ENCODE measurements at regions not wholly inside any gene's neighbourhood (a gene's known extent, or its start where the extent isn't known, plus 50 kb on each side); places are given as distances from the start of the nearest gene placed in this dataset.

GRCh38 chr10:29877793-29878491, 181.4 kb downstream of the JCAD start:
- no peak overlapping the region for H2AFZ ChIP-seq (ENCODE audit: low read depth, low read length)
- H4K20me1 ChIP-seq (ENCODE audit: insufficient read depth, low read length), result no peaks in the 10 kb centered on the region
- no peaks in the 10 kb centered on the region for H3K9me3 ChIP-seq (ENCODE audit: insufficient read depth, low read length, severe bottlenecking)
- H3K36me3 ChIP-seq (ENCODE audit: insufficient read depth, low read length), result no peaks in the 10 kb centered on the region
- peaks cover 4% of the 10 kb centered on the region; the same call in 1 of the 2 replicates for H3K4me1 ChIP-seq (ENCODE audit: insufficient read depth, low read length)
- H3K79me2 ChIP-seq (ENCODE audit: insufficient read depth, low read length), result no peaks in the 10 kb centered on the region
- no peak overlapping the region for H3K27ac ChIP-seq (ENCODE audit: low read length)
- DNase-seq (no peak), ATAC-seq (ENCODE audit: insufficient read depth, low read depth) (no peak)
- no peak overlapping the region for H3K4me2 ChIP-seq (ENCODE audit: insufficient read depth, low read length)
- H3K4me3 ChIP-seq (ENCODE audit: low read depth in 1 of 2, low read length in 2 of 2), result no peak overlapping the region
- H3K9ac ChIP-seq (ENCODE audit: low read depth, low read length), result no peak overlapping the region
- H3K27me3 ChIP-seq (ENCODE audit: insufficient read depth, low read length, poor library complexity), result no peaks in the 10 kb centered on the region
- TF ChIP-seq EZH2 (IDR thresholded peaks at IDR 0.05; ENCODE audit: borderline replicate concordance, low read depth, low read length, severe bottlenecking), result no peak
- TF ChIP-seq CTCF (IDR thresholded peaks at IDR 0.05; ENCODE audit: borderline replicate concordance, extremely low read depth, low read length, poor library complexity, severe bottlenecking), result no peak

- Histone ChIP-seq H3K4me1 (ENCODE audit: insufficient read depth, low read length) (peaks cover 4% of the 10 kb centered on the region; the same call in 1 of the 2 replicates), H3K27ac (ENCODE audit: low read length) (no peak overlapping the region), H2AFZ (ENCODE audit: low read depth, low read length) (no peak overlapping the region), H4K20me1 (ENCODE audit: insufficient read depth, low read length) (no peaks in the 10 kb centered on the region), H3K4me3 (ENCODE audit: low read depth in 1 of 2, low read length in 2 of 2) (no peak overlapping the region), H3K9me3 (ENCODE audit: insufficient read depth, low read length, severe bottlenecking) (no peaks in the 10 kb centered on the region), H3K4me2 (ENCODE audit: insufficient read depth, low read length) (no peak overlapping the region), H3K79me2 (ENCODE audit: insufficient read depth, low read length) (no peaks in the 10 kb centered on the region), H3K9ac (ENCODE audit: low read depth, low read length) (no peak overlapping the region), H3K27me3 (ENCODE audit: insufficient read depth, low read length, poor library complexity) (no peaks in the 10 kb centered on the region), H3K36me3 (ENCODE audit: insufficient read depth, low read length) (no peaks in the 10 kb centered on the region)
- no peak for TF ChIP-seq CTCF (IDR thresholded peaks at IDR 0.05; ENCODE audit: borderline replicate concordance, extremely low read depth, low read length, poor library complexity, severe bottlenecking)
- no peak for TF ChIP-seq EZH2 (IDR thresholded peaks at IDR 0.05; ENCODE audit: borderline replicate concordance, low read depth, low read length, severe bottlenecking)
- DNase-seq (no peak), ATAC-seq (ENCODE audit: insufficient read depth, low read depth) (no peak)
Measured at GRCh38 chr10:29876008-29876555, 183.3 kb downstream of the JCAD start.

GRCh38 chr10:29874606-29875269, 184.6 kb downstream of the JCAD start:
- Histone ChIP-seq H3K27me3 (ENCODE audit: insufficient read depth, low read length, poor library complexity) (no peaks in the 10 kb centered on the region), H3K9ac (ENCODE audit: low read depth, low read length) (no peak overlapping the region), H3K79me2 (ENCODE audit: insufficient read depth, low read length) (no peaks in the 10 kb centered on the region), H3K9me3 (ENCODE audit: insufficient read depth, low read length, severe bottlenecking) (no peaks in the 10 kb centered on the region), H3K27ac (ENCODE audit: low read length) (no peak overlapping the region), H4K20me1 (ENCODE audit: insufficient read depth, low read length) (no peaks in the 10 kb centered on the region), H3K36me3 (ENCODE audit: insufficient read depth, low read length) (no peaks in the 10 kb centered on the region), H3K4me3 (ENCODE audit: low read depth in 1 of 2, low read length in 2 of 2) (no peak overlapping the region), H3K4me2 (ENCODE audit: insufficient read depth, low read length) (no peak overlapping the region), H2AFZ (ENCODE audit: low read depth, low read length) (no peak overlapping the region), H3K4me1 (ENCODE audit: insufficient read depth, low read length) (peaks cover 4% of the 10 kb centered on the region; the same call in 1 of the 2 replicates)
- ATAC-seq (ENCODE audit: insufficient read depth, low read depth), result no peak
- DNase-seq, result no peak
- TF ChIP-seq CTCF (IDR thresholded peaks at IDR 0.05; ENCODE audit: borderline replicate concordance, extremely low read depth, low read length, poor library complexity, severe bottlenecking) (no peak), EZH2 (IDR thresholded peaks at IDR 0.05; ENCODE audit: borderline replicate concordance, low read depth, low read length, severe bottlenecking) (no peak)

Measured in DND-41 (cell line).